ENCODE measurements at regions not wholly inside any gene's neighbourhood (a gene's known extent, or its start where the extent isn't known, plus 50 kb on each side); places are given as distances from the start of the nearest gene placed in this dataset.

- intact Hi-C loops (cut with micrococcal nuclease), result no loop called here
- H3K4me2 ChIP-seq (ENCODE audit: low read length), result no peak overlapping the region
- H3K27me3 ChIP-seq (ENCODE audit: low read length), result no peaks in the 10 kb centered on the region
- no peaks in the 10 kb centered on the region for H3K79me2 ChIP-seq (ENCODE audit: low read length)
- ATAC-seq (no peak), DNase-seq (peak; percentile 3)
- H3F3A ChIP-seq (ENCODE audit: low read length, unreplicated experiment), result no peaks in the 10 kb centered on the region
- H3K9me2 ChIP-seq (replicated peaks; ENCODE audit: low read length), result no peaks in the 10 kb centered on the region
- BruUV-seq (replicated peaks), result no TSS peak
- H4K20me1 ChIP-seq (ENCODE audit: low read length), result no peaks in the 10 kb centered on the region
- no peaks in the 10 kb centered on the region for H3K9me3 ChIP-seq (ENCODE audit: low read length)
- H3K4me3 ChIP-seq (ENCODE audit: low read length), result no peak overlapping the region
- no peak overlapping the region for H2AFZ ChIP-seq (ENCODE audit: low read length)
- H3K36me3 ChIP-seq (ENCODE audit: low read depth, low read length), result no peaks in the 10 kb centered on the region
- POLR2A ChIA-PET (ENCODE audit: unreplicated experiment), result no interaction called here
- H3K9ac ChIP-seq (ENCODE audit: low read length), result no peak overlapping the region
- TF ChIP-seq CTCF (conservative IDR thresholded peaks at IDR 0.05; ENCODE audit: low read depth, low read length) (no peak), EZH2phosphoT487 (IDR thresholded peaks at IDR 0.05; ENCODE audit: borderline replicate concordance, low read length) (no peak), EZH2 (IDR thresholded peaks at IDR 0.05; ENCODE audit: low read length, unreplicated experiment) (no peak)
- CTCF ChIA-PET, result no interaction called here
- H3K27ac ChIP-seq (ENCODE audit: low read length), result no peak overlapping the region
- peaks cover 2% of the 10 kb centered on the region for H3K4me1 ChIP-seq (ENCODE audit: insufficient read depth, low read length)
Observed at GRCh38 chr5:57676222-57677098, 193.8 kb upstream of the ACTBL2 start.

GRCh38 chr5:57675236-57675635 is 192.6 kb upstream of the ACTBL2 start:
- intact Hi-C loops (cut with micrococcal nuclease), result no loop called here
- Histone ChIP-seq H3K9me3 (ENCODE audit: low read length) (no peaks in the 10 kb centered on the region), H2AFZ (ENCODE audit: low read length) (no peak overlapping the region), H3K4me2 (ENCODE audit: low read length) (no peak overlapping the region), H3K27me3 (ENCODE audit: low read length) (no peaks in the 10 kb centered on the region), H3K27ac (ENCODE audit: low read length) (no peak overlapping the region), H3F3A (ENCODE audit: low read length, unreplicated experiment) (no peaks in the 10 kb centered on the region), H3K9me2 (replicated peaks; ENCODE audit: low read length) (no peaks in the 10 kb centered on the region), H3K79me2 (ENCODE audit: low read length) (no peaks in the 10 kb centered on the region), H3K9ac (ENCODE audit: low read length) (no peak overlapping the region), H4K20me1 (ENCODE audit: low read length) (no peaks in the 10 kb centered on the region), H3K4me1 (ENCODE audit: insufficient read depth, low read length) (no peaks in the 10 kb centered on the region), H3K36me3 (ENCODE audit: low read depth, low read length) (no peaks in the 10 kb centered on the region), H3K4me3 (ENCODE audit: low read length) (no peak overlapping the region)
- POLR2A ChIA-PET (ENCODE audit: unreplicated experiment), result no interaction called here
- DNase-seq, result no peak
- BruUV-seq (replicated peaks), result no TSS peak
- TF ChIP-seq CTCF (conservative IDR thresholded peaks at IDR 0.05; ENCODE audit: low read depth, low read length) (no peak), EZH2phosphoT487 (IDR thresholded peaks at IDR 0.05; ENCODE audit: borderline replicate concordance, low read length) (no peak), EZH2 (IDR thresholded peaks at IDR 0.05; ENCODE audit: low read length, unreplicated experiment) (no peak)
- no peak for ATAC-seq
- CTCF ChIA-PET, result no interaction called here

- ATAC-seq, result no peak
- H3K27ac ChIP-seq (ENCODE audit: low read length), result no peak overlapping the region
- BruUV-seq (replicated peaks), result no TSS peak
- H4K20me1 ChIP-seq (ENCODE audit: low read length), result no peaks in the 10 kb centered on the region
- DNase-seq, result no peak
- H2AFZ ChIP-seq (ENCODE audit: low read length), result no peak overlapping the region
- H3K9me2 ChIP-seq (replicated peaks; ENCODE audit: low read length), result no peaks in the 10 kb centered on the region
- no peak overlapping the region for H3K4me3 ChIP-seq (ENCODE audit: low read length)
- H3K36me3 ChIP-seq (ENCODE audit: low read depth, low read length), result no peaks in the 10 kb centered on the region
- no peak overlapping the region for H3K9ac ChIP-seq (ENCODE audit: low read length)
- no peaks in the 10 kb centered on the region for H3K9me3 ChIP-seq (ENCODE audit: low read length)
- POLR2A ChIA-PET (ENCODE audit: unreplicated experiment), result no interaction called here
- no peaks in the 10 kb centered on the region for H3K27me3 ChIP-seq (ENCODE audit: low read length)
- intact Hi-C loops (cut with micrococcal nuclease), result no loop called here
- no peaks in the 10 kb centered on the region for H3F3A ChIP-seq (ENCODE audit: low read length, unreplicated experiment)
- H3K4me1 ChIP-seq (ENCODE audit: insufficient read depth, low read length), result no peaks in the 10 kb centered on the region
- CTCF ChIA-PET, result no interaction called here
- H3K4me2 ChIP-seq (ENCODE audit: low read length), result no peak overlapping the region
- TF ChIP-seq EZH2phosphoT487 (IDR thresholded peaks at IDR 0.05; ENCODE audit: borderline replicate concordance, low read length), result no peak
- TF ChIP-seq EZH2 (IDR thresholded peaks at IDR 0.05; ENCODE audit: low read length, unreplicated experiment), result no peak
- no peaks in the 10 kb centered on the region for H3K79me2 ChIP-seq (ENCODE audit: low read length)
Observed at GRCh38 chr5:57671371-57671770, 188.8 kb upstream of the ACTBL2 start.

Measured in PC-3 (cell line).